Pons (tissue), 1 donor: ENCODE measurements at regions not wholly inside any gene's neighbourhood (a gene's known extent, or its start where the extent isn't known, plus 50 kb on each side); places are given as distances from the start of the nearest gene placed in this dataset.

Source experiments
- DNase-seq: peaks from one replicate; pipeline ENCODE4 v3.0.0-alpha.2; 2016; ENCODE audit warnings: low spot score

DNA sequence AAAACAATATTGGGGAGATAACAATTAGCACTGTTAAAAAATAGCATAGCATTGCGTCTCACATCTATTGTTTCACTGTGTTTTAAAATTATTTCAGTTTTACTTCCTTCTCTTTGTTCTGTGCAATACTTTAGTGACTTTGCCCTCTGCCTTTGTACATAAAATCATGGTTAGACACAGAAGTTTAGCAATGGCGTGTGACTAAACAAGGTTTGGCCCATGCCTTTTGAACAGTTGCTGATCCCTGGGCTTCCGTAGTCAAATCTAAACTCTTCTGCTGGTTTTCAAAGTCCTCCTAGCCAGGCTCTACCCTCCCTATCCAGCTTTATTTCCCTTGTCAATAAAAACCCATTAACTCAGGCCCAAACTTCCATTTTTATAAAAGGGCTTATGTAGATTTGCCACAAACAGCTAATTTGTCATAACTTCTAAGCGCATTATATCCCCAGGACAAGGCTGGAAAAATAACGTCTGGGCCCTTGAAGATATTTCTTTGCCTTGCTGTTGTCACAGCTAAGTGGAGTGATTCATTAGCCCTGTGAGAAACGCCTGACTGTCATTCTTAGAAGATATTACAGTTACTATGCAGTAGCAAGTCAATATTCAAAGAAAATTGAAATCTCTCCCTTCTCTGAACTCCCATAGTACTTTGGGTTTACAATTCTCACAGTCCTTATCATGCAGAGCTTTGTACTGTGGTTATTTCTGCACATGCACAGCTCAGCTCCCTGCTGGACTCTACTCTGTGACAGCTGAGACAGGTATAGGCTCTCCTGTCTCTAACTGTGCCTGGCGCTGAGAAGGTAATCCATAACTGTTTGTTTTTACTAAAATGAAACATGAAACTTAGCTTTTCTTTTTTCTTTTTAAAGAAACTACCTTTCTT, 123.4 kb upstream of the SLC24A5 start:
- no peak for DNase-seq

DNA sequence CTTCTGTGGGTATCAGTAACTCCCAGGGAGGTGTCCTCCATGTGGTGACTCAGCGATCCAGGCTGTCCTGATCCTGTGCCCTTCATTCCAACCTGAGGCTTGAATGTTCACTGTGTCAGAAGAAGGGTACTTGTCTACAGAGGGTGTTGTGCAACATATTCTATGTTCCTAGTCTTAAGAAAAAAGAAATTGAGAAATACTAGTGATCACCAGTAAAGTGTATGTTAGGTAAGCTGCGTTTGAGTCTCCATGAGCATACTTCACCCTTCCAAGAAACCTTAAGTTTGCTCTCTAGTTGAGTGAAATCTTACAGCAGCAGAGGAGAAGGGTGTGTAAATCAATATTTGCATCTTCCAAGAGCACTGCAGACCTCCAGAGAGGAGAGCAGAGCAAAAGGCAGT, 122.2 kb upstream of the SLC24A5 start:
- DNase-seq: no peak

DNA sequence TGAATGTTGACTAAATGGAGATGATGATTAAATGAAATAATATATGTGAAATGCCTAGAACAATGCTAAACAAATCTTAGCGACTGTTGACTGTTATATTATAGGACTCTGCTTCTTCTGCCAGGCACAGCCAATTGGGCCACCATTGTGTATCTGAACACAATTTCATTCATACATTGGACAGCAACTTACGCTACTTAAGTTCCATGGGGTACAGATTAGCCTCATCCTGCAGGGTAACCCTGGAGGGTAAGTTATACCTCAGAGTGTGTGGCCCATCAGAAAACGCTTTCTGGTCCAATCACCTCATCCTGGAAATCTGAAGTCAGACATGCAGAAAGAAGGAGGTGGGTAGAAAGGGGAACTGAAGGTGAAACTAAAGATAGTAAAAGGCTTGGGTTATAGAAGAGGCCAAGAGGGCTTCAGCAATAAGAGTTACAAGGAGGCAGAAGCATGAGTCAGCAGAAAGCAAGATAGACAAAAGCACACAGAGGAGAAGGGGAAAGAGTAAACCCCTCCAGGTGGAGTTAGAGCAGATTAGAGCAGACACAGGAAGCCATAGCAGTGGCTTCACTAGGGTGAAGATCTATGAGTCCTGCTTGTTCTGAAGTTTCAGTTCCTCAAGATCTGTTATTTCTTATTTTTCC, 119.3 kb upstream of the SLC24A5 start:
- DNase-seq: peak; percentile 37

DNA sequence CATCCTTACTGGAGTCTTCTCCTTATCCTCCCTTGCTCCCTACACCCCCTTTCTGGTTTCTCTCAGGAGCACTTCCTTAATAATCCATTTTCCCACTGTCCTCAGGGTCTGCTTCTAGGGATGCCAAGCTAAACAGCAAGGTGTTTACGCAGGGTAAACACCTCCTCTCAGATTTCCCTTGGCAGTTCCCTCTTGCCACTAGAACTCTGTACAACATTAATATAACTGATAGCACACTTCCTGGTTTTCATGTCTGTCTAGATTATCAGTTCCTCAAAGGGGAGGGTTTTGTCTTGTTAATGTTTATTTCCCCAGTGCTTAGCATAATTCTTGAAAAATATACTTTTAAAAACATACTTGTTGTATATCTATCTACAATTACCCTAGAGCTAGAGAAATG, 118.0 kb upstream of the SLC24A5 start:
- no peak for DNase-seq

DNA sequence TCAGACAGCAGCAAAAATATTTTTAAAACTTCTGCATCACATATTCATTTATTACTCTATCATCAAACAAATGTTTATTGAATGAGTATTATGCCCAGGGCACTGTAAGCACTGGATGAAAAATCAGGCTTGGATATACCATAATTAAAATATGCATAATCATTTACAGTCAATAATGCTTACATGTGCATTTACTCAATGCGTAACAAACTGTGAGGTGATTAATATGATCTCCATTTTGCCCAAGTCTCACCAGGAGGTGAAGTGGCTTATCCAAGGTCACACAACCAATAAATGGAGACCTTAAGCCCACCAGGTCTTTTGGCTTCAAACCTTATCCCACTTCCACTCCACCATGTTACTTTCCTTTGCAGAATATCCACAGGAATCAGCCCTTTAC, 117.3 kb upstream of the SLC24A5 start:
- DNase-seq: no peak

DNA sequence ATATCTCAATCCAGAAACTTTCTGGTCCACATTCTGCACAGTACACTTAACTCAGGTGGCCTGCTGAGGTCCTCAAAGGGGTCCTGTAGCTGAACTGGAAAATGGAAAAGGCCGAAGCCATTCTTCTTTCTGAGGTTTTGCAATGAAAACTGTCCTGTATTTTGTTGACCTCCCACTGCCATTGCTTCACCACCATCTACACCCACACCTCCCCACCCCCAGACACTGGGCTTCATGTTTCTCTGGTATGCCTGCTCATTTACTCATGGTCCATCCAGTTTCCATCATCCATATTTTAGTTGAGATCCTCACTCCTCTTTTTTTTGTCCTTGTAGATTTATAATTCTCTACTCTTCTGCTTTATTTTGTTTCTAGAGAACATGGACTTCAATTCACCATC, 115.7 kb upstream of the SLC24A5 start:
- no peak for DNase-seq

DNA sequence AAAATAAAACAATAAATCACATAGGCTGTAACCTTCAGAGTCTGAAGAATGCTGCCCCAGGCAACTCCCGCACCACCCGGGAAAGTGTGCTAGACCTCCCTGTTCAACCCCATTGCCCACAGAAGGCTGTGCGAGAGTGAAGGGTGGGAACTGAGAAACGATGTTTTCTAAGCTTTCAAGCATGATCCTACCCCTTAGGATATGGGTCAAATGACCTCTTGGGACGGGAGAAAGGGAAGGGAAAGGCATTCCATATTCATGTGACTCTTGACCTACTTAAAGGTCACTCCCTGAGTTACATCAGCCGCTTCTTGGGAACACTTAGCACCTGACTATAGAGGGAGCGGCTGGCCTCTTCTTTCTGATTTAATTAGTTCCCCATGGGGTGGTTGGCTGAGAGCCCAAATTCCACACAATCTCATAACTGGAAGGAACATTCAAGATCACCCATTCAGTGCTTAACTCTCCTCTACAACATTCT, 114.7 kb upstream of the SLC24A5 start:
- no peak for DNase-seq

DNA sequence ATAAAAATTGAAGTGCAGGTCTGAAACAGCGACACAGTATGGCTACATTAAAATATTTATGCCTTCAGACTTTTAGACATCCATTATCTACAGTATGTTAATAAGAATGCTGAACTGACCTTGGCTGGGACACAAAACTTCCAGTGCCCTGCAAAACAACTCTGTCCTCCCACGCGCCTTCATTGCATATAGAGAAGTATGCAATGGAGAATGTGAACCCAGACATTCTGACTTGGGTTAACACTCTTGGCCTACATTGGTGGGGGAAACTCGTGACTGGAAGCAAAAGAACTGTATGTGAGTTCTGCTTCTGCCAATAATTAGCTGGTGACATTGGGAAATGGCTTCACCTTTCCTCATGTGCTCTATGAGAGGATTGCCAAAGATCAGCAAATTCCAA, 110.5 kb upstream of the SLC24A5 start:
- no peak for DNase-seq

DNA sequence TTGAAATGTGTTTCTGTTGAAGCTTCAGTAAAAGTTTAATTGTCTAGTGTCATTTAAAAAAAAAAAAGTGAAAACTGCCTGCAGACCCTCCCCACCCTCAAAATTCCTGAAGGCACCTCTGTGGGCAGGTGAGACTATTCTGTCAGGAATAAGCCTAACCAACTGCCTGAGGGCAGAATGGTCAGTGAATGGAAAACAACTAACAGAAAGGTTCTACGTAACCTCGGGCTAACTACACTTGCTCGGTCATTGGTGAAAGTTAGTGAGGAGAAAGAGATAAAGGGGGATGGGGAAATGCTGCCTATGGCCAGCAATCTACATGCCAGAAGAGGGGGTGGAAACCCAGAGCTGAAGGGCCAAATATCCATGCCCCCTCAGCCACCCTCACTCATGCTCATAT, 108.6 kb upstream of the SLC24A5 start:
- no peak for DNase-seq

DNA sequence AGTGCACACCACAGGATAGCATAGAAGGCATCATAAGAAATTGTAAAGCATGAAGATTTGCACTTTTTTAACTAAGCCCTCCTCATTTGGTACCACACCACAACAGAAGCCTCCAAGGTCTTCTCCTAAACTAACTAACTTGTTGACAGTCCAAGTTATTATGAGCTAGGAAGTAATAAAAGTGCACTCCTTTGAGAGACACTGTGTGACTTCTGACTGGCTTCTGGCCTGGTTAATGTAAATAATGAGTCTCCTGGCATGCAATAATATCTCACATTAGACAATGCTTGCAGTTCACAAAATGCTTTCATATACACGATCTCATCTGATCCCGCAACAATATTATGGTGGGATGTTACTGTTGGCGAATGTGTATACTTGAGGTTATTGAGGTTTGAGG, 103.9 kb upstream of the SLC24A5 start:
- DNase-seq: no peak

DNA sequence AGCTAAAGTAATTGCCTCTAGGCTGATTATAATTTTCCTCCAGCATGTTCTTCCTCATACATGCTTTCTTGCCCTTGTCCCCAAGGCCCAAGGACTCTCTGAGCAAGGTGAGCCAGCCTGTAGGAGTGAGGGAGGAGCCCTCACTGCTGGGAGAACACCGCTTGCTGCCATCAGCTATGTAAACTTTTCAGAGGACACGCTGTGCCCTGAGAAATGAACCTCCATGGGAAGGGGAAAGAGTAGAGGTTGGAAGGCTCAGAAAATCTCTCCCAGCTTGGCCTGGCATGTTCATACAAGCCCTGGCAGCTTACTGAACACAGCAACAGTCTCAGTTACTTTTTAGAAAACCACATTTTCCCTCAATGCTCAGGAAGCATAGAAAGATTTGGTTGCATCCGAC, 103.0 kb upstream of the SLC24A5 start:
- no peak for DNase-seq

DNA sequence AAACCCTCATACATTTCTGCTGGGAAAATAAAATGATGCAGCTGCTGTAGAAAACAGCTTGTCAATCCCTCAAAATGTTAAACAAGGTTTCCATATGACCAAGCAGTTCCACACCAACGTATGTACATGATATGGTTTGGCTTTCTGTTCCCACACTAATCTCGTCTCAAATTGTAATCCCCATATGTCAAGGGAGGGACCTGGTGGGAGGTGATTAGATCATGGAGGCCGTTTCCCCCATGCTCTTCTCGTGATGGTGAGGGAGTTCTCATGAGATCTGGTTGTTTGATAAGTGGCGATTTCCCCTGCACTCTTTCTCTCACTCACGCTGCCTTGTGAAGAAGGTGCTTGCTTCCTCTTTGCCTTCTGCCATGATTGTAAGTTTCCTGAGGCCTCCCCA, 100.6 kb upstream of the SLC24A5 start:
- no peak for DNase-seq

DNA sequence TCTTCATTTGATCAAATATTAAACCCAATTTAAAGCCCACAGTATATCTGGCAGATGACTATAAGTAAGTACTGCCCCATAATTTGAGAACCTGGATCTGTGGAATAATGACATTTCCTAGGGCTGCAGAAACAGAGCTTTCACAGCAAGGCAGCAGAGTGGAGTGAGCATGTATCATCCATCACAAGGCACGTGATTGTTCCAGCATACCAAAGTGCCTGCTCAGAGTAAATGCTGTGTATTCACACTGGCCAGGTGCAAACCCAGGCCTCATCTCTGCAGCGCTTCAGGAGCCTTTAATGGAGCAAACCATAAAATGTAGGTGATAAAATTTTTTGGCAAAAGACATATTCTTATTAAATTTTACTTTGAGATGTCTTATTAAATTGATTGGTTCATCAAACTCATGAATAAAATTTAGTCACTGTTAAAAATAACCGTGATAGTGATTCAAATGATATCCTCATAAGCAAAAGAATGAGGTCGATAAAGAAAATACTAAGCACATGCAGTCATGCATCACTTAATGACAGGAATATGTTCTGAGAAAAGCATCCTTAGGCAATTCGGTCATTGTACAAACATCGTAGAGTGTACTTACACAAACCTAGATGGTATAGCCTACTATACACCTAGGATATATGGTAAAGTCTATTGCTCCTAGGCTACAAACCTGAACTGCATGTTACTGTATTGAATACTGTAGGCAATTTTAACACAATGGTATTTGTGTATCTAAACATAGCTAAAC, 99.3 kb upstream of the SLC24A5 start:
- DNase-seq: no peak

DNA sequence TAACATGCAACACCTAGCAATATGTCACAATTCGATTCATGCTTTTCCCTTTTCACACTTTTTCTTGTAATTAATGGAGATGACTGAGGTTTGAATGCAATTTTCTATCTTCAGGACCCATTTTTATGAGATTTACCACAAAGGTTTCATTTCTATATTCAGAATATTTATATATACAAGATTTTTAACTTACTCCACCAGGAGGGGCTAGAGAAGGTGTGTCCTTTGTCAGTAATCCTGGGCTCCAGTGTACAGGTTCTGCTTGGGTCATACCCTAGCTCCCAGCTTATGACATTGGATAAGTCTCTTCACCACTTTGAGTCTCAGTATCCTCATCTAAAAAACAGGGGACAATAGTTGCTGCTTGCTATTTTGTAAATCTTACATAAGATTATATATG, 95.7 kb upstream of the SLC24A5 start:
- DNase-seq: no peak

DNA sequence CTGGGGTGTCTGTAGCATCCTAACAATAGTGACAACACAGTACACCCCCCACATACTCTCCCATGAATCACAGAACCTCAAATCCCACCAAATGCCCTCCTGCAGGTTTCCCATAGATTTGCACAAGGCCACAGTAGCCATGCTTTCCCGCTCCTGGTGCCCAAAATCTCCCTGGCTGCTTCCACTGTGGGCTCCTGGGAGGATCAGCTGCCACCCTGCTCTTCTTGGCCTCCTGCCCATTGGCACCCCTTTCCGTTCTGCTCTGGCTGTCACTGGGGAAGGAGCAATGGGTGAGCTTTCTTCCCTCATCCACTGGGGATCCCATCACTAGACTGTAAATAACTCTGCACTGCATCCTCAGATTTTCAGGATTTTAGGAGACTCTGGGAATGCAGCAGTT, 92.1 kb upstream of the SLC24A5 start:
- no peak for DNase-seq

DNA sequence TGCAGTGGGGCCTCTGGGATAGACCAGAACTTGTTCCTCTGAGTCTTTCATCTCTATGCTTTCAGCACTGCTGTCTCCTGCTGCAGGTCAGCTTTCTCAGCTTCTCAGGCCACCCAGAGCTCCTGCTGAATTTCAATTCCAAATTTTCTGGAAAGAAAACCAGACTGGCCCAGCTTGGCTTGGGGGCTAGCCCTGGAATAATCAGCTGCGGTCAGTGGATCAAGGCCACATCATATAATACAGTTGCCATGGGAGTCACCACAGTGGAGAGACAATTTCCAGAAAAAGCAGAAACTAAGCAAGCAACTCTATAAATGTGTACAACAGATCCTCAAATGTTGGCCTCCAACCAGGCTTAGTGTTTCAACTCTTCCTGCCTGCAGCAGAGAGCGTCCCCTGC, 91.1 kb upstream of the SLC24A5 start:
- DNase-seq: peak; percentile 57

DNA sequence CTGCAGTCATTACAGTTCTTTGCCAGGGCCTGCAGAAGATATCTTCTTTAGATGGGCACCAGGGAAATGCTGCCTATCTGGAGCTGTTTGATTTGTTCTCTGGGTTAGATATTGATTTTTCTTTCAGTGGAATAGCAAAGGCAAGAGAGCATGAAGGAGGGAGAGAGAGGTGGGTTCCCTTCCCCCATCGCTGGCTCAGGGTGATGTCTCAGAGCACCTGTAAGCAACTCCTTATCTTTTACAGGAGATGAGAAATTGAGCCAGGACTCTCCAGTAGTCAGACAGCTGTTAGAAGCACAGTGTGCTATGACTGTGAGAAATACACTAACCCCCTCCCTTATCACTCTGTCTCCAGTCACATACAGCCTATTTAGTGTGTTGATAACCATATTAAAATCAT, 89.3 kb upstream of the SLC24A5 start:
- no peak for DNase-seq

DNA sequence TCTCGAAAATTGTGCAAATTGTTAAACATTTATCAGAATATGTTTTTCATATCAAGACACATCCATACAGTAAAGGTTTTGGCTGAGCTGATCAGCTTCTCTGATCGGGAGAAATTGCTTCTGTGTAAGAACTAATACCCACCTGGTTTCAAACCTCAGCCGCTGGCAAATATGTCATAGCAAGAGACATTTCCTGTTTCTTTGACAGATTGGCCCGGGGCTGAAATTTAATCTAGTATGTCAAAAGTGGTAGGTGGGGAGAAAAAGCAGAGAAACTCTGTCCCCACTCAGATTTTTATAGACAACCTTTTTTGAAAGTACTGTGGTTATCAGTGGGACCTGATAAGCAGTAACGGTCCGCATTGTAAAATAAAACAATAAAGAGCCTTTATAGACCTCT, 88.8 kb upstream of the SLC24A5 start:
- DNase-seq: no peak

DNA sequence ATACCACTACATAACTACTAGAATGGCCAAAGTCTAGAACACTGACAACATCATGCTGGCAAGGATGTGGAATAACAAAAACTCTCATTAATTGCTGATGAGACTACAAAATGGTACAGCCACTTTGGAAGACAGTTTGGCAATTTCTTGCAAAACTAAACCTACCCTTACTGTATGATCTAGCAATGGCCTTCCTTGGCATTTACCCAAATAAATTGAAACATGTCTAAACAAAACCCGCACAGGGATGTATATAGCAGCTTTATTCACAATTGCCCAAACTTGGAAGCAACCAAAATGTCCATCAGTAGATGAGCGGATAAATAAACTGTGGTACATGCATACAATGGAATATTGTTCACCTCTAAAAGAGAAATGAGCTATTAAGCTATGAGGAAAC, 87.9 kb upstream of the SLC24A5 start:
- DNase-seq: no peak

DNA sequence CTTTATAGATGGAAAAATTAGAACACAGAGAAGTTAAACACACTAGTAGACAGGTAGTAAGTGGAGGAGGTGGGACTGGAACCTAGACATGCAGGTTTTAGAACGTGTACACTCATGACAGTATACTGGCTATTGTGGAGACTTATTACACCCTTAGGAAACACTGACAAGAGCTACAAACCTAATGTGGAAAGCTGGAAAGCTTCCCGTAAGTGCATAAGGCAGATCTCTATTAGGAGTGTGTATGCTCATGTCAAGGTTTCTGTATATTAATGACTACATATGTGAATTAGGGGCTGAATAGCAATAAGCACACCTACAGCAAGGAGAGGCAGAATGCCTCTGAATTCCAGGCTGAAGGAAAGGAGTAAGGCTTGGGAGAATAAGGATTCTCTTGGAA, 82.6 kb upstream of the SLC24A5 start:
- no peak for DNase-seq

DNA sequence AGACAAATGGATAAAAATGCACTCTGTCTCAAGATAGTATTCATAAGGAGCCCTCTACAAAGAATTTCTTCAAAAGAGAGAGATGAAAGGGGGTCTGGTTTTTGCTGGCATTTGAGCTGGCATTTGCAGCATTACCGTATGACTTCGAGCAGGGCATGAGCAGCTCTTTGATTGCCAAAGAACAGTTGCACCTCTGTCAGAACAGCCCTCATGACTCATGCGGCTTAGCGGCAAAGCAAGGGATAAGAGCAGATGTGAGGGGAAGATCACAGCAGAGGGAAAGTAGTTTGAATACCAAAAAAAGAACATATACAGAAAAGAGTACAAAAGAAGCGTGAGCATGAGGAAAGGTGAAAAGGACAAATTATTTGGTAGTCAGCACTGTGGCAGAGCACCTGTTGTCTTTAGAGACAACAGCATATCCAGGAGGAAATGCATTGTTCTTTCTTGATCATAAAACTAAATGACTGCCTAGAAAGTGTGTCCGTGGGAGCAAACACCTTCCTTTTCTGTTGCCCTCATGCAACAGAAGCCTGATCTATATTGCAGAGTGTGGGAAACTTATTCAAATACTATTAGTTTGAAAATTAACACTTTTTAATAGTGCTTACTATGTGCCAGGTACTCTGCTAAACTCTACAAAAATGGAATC, 80.5 kb upstream of the SLC24A5 start:
- DNase-seq: peak; percentile 28

DNA sequence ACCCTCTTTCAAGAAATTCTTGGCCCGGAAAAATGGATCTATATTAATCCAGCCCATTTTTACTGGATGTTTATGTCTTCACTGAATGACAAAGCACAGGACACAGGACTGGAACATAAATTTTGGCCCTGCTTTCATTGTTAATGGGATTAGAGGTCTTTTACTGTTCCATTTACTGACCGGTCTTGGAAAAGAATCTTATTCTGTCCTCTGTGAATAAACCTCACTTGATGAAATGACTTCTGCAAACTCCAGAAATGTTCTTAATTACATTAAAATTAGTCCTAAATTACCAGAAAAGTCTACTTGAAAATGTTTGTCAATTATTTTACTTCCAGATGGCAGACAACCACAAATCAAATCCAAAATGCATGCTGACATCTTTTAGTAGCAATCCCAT, 79.3 kb upstream of the SLC24A5 start:
- DNase-seq: no peak
